WTC11 (cell line): ENCODE measurements at regions not wholly inside any gene's neighbourhood (a gene's known extent, or its start where the extent isn't known, plus 50 kb on each side); places are given as distances from the start of the nearest gene placed in this dataset.

Experiments used
- ATAC-seq: fragments of 200-7000 bp; cut with Tn5 transposase; 2 replicates; pipeline ENCODE4 v1.10.0; 2021; ENCODE audit warnings: mild to moderate bottlenecking, moderate library complexity
- CTCF ChIA-PET: fragments of 300-600 bp; sonication (Branson Sonifier 250); formaldehyde crosslinking; loops from one replicate; lab custom pipeline; 2021; ENCODE audit warnings: antibody characterized with exemption; lab: Charles Lee
- POLR2A ChIA-PET: fragments of 350-600 bp; sonication (Branson Sonifier 250); formaldehyde crosslinking; loops from one replicate; lab custom pipeline; 2021; ENCODE audit warnings: antibody characterized with exemption; lab: Charles Lee
- DNase-seq: peaks from one replicate; pipeline ENCODE4 v3.0.0; 2021; ENCODE audit warnings: low spot score
- H3K27ac Mint-ChIP-seq: 2 replicates; pipeline ENCODE4 v1.8.0; 2021; ENCODE audit warnings: mixed read lengths
- H3K27me3 Mint-ChIP-seq: 2 replicates; pipeline ENCODE4 v1.8.0; 2021; ENCODE audit warnings: low read depth, mild to moderate bottlenecking, moderate library complexity, mixed read lengths
- H3K36me3 Mint-ChIP-seq: 2 replicates; pipeline ENCODE4 v1.8.0; 2021; ENCODE audit warnings: mixed read lengths
- H3K4me1 Mint-ChIP-seq: 2 replicates; pipeline ENCODE4 v1.8.0; 2022; ENCODE audit warnings: mixed read lengths
- H3K4me3 Mint-ChIP-seq: 2 replicates; pipeline ENCODE4 v1.8.0; 2021; ENCODE audit warnings: mild to moderate bottlenecking, moderate library complexity, mixed read lengths
- H3K9me3 Mint-ChIP-seq: 2 replicates; pipeline ENCODE4 v1.8.0; 2021; ENCODE audit warnings: mixed read lengths
- ATF1 ChIP-seq: sonication (generic); formaldehyde crosslinking; IDR thresholded peaks from 2 replicates; pipeline ENCODE4 v1.8.1; 2023; ENCODE audit warnings: mild to moderate bottlenecking, moderate library complexity, missing genetic modification reagents
- EMX1 ChIP-seq: fragments of 250-450 bp; sonication (Bioruptor Pico); IDR thresholded peaks from 2 replicates; pipeline ENCODE4 v1.8.0; 2021; ENCODE audit warnings: mild to moderate bottlenecking
- FOXK1 ChIP-seq: sonication (generic); formaldehyde crosslinking; IDR thresholded peaks from 2 replicates; pipeline ENCODE4 v1.8.0; 2022; ENCODE audit warnings: mild to moderate bottlenecking, moderate library complexity, missing genetic modification reagents
- JUN ChIP-seq: sonication (generic); formaldehyde crosslinking; IDR thresholded peaks from 2 replicates; pipeline ENCODE4 v1.8.0; 2023; ENCODE audit warnings: mild to moderate bottlenecking, missing genetic modification reagents
- MAX ChIP-seq: sonication (generic); formaldehyde crosslinking; IDR thresholded peaks from 2 replicates; pipeline ENCODE4 v1.8.0; 2022; ENCODE audit warnings: mild to moderate bottlenecking, missing genetic modification reagents
- NFYB ChIP-seq: sonication (generic); formaldehyde crosslinking; conservative IDR thresholded peaks from 2 replicates; pipeline ENCODE4 v1.8.0; 2022; ENCODE audit warnings: low read depth, missing genetic modification reagents
- NR1H2 ChIP-seq: sonication (generic); formaldehyde crosslinking; IDR thresholded peaks from 2 replicates; pipeline ENCODE4 v1.9.0; 2021; ENCODE audit warnings: mild to moderate bottlenecking, moderate library complexity, missing genetic modification reagents
- NR2C2 ChIP-seq: sonication (generic); formaldehyde crosslinking; IDR thresholded peaks from 2 replicates; pipeline ENCODE4 v1.8.0; 2022; ENCODE audit warnings: mild to moderate bottlenecking, missing genetic modification reagents
- RELA ChIP-seq: sonication (generic); formaldehyde crosslinking; IDR thresholded peaks from 2 replicates; pipeline ENCODE4 v1.8.1; 2022; ENCODE audit warnings: missing genetic modification reagents, mild to moderate bottlenecking, borderline replicate concordance
- SP1 ChIP-seq: sonication (generic); formaldehyde crosslinking; conservative IDR thresholded peaks from 2 replicates; pipeline ENCODE4 v1.8.1; 2022; ENCODE audit warnings: missing genetic modification reagents
- USF1 ChIP-seq: sonication (generic); formaldehyde crosslinking; IDR thresholded peaks from 2 replicates; pipeline ENCODE4 v1.8.0; 2022; ENCODE audit warnings: mild to moderate bottlenecking, missing genetic modification reagents
- ZNF219 ChIP-seq: sonication (generic); formaldehyde crosslinking; IDR thresholded peaks from 2 replicates; pipeline ENCODE4 v1.8.0; 2023; ENCODE audit warnings: missing genetic modification reagents, mild to moderate bottlenecking, borderline replicate concordance
- ZNF416 ChIP-seq: fragments of 250-450 bp; sonication (Bioruptor Pico); IDR thresholded peaks from 2 replicates; pipeline ENCODE4 v1.9.0; 2021; ENCODE audit warnings: mild to moderate bottlenecking, inconsistent platforms
- ZNF532 ChIP-seq: fragments of 250-450 bp; sonication (Bioruptor Pico); IDR thresholded peaks from 2 replicates; pipeline ENCODE4 v1.9.0; 2021; ENCODE audit warnings: mild to moderate bottlenecking, borderline replicate concordance
- TF ChIP-seq, protein P1 (sequence below): fragments of 250-450 bp; sonication (Bioruptor Pico); IDR thresholded peaks from 2 replicates; pipeline ENCODE4 v1.9.0; 2021; ENCODE audit warnings: moderate library complexity, mild to moderate bottlenecking, inconsistent platforms, borderline replicate concordance
- TF ChIP-seq, protein P2 (sequence below): sonication (generic); formaldehyde crosslinking; IDR thresholded peaks from 2 replicates; pipeline ENCODE4 v1.8.0; 2023; ENCODE audit warnings: missing genetic modification reagents
- TF ChIP-seq, protein P3 (sequence below): fragments of 250-450 bp; sonication (Bioruptor Pico); IDR thresholded peaks from 2 replicates; pipeline ENCODE4 v2.1.2; 2022; ENCODE audit warnings: mild to moderate bottlenecking, moderate library complexity

DNA sequence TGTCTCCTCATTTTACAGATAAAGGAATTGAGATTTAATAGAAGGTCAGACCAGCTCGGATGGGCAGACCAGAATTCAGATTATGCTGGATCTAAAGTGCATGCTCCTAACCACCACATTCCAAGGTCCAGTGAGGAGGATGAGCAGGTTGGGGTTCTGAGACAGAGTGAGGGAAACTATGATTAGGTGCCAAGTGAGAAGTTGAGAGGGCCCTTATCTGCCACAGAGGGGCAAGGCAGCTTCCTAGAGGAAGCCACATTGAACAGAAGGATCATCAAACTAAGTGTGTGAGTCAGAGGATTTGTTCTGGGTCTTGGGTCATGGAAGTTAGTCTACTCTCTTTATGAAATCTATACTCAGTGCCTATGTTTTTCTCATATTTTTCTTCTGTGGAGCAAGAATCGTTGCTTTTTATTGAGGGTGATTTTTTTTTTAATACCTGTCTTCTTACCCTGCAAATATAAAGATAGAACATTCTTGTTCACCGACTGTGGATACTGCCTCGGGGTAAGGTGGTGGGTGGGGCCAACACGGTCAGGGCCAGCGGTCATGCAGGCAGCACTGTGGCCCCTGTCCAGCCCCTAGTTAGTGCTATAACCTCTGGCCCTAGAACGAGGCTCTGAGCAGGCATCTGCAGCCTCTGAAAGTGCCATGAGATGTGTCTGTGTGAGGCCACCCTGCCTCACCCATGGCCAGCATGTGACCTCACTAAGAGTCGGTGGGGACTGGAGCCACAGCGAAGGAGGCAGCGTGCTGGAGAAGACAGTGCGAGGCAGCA is 55.6 kb upstream of the PTHLH start:
- H3K4me1 Mint-ChIP-seq, result no peaks in the 10 kb centered on the region; the same call in 1 of the 2 replicates
- H3K4me3 Mint-ChIP-seq, result no peak overlapping the region
- ChIA-PET POLR2A (no interaction called here), CTCF (no interaction called here)
- no peak overlapping the region for H3K27ac Mint-ChIP-seq
- DNase-seq (no peak), ATAC-seq (no peak)
- TF ChIP-seq FOXK1 (CRISPR knock-in tag) (no peak), ZNF416 (no peak), EMX1 (CRISPR knock-in tag) (no peak), NR2C2 (CRISPR knock-in tag) (no peak)
- TF ChIP-seq, protein P1, sequence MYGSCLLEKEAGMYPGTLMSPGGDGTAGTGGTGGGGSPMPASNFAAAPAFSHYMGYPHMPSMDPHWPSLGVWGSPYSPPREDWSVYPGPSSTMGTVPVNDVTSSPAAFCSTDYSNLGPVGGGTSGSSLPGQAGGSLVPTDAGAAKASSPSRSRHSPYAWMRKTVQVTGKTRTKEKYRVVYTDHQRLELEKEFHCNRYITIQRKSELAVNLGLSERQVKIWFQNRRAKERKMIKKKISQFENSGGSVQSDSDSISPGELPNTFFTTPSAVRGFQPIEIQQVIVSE, result no peak
- TF ChIP-seq, protein P2, sequence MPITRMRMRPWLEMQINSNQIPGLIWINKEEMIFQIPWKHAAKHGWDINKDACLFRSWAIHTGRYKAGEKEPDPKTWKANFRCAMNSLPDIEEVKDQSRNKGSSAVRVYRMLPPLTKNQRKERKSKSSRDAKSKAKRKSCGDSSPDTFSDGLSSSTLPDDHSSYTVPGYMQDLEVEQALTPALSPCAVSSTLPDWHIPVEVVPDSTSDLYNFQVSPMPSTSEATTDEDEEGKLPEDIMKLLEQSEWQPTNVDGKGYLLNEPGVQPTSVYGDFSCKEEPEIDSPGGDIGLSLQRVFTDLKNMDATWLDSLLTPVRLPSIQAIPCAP (CRISPR knock-in tag), result no peak
- TF ChIP-seq, protein P3, sequence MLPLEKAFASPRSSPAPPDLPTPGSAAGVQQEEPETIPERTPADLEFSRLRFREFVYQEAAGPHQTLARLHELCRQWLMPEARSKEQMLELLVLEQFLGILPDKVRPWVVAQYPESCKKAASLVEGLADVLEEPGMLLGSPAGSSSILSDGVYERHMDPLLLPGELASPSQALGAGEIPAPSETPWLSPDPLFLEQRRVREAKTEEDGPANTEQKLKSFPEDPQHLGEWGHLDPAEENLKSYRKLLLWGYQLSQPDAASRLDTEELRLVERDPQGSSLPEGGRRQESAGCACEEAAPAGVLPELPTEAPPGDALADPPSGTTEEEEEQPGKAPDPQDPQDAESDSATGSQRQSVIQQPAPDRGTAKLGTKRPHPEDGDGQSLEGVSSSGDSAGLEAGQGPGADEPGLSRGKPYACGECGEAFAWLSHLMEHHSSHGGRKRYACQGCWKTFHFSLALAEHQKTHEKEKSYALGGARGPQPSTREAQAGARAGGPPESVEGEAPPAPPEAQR (CRISPR knock-in tag), result no peak
- no peaks in the 10 kb centered on the region for H3K36me3 Mint-ChIP-seq
- no peaks in the 10 kb centered on the region for H3K27me3 Mint-ChIP-seq
- 0 out of 2 replicates have a peak, but pooled peaks cover 3% of the 10 kb centered on the region for H3K9me3 Mint-ChIP-seq

- POLR2A ChIA-PET, result no interaction called here
- Mint-ChIP-seq H3K27ac (no peak overlapping the region), H3K36me3 (no peaks in the 10 kb centered on the region), H3K9me3 (no peaks in the 10 kb centered on the region)
- no peak for TF ChIP-seq SP1 (CRISPR knock-in tag)
- TF ChIP-seq MAX (CRISPR knock-in tag), result no peak
- TF ChIP-seq RELA, result no peak
- TF ChIP-seq USF1 (CRISPR knock-in tag), result no peak
- TF ChIP-seq NR1H2, result no peak
- no peak for TF ChIP-seq NFYB
- TF ChIP-seq ZNF219, result no peak
- no peak for TF ChIP-seq ZNF532 (CRISPR knock-in tag)
- TF ChIP-seq JUN, result no peak
- TF ChIP-seq ATF1, result no peak
- TF ChIP-seq, all 79 proteins: peak for 0
- H3K4me1 Mint-ChIP-seq, result no peaks in the 10 kb centered on the region
- H3K4me3 Mint-ChIP-seq, result no peak overlapping the region
- no peaks in the 10 kb centered on the region for H3K27me3 Mint-ChIP-seq
- ATAC-seq (no peak), DNase-seq (no peak)
- CTCF ChIA-PET, result no interaction called here
Observed at GRCh38 chr12:28032811-28033537, 60.4 kb upstream of the PTHLH start.
